Fibroblast of the conjunctiva (primary cell): ENCODE measurements at regions not wholly inside any gene's neighbourhood (a gene's known extent, or its start where the extent isn't known, plus 50 kb on each side); places are given as distances from the start of the nearest gene placed in this dataset.
"Not testable (repeated sequence)": the region's sequence is repeated elsewhere in the genome, so short reads cannot be mapped to it uniquely, and the experiment has no call there.

ENCODE experiments used
- DNase-seq: peaks from one replicate; pipeline ENCODE4 v3.0.0-alpha.2; 2010; ENCODE audit warnings: low read depth

DNA sequence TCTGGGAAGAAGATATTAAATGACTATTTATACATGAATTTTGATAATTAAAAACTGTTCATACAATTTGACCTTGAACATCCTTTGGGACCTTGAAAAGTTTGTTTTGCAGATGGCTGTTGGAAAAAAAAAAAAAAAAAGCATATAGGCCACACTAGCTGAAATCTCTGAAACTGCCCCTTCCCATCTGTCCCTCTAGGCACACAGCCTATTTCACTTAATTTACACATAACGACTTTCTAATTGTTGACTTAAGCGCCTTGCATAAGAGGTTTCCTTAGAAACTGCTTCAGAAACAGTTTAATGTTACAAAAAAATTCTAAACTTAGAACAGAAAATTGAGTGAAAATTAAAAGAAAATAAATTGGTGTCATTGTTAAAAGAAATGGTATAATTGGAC is 131.0 kb downstream of the COX18 start:
- DNase-seq = no peak

DNA sequence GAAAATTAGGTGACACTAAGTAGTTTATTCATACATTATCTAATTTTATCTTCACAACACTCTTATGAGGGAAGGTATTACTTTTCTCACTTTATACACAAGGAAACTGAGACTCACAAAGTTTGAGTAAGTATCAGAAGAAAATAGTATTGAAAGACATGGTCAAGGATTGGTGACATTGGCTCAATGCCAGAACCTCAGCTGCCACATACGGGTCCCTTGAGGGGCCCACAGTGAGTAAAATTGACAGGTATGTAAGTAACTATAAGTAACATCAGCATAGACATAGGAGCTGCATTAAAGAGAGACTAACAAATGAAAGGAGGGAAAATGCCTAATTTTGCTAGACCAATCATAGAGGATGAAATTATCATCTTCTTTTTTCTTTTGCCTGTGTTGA is 134.1 kb downstream of the COX18 start:
- DNase-seq = no peak

DNA sequence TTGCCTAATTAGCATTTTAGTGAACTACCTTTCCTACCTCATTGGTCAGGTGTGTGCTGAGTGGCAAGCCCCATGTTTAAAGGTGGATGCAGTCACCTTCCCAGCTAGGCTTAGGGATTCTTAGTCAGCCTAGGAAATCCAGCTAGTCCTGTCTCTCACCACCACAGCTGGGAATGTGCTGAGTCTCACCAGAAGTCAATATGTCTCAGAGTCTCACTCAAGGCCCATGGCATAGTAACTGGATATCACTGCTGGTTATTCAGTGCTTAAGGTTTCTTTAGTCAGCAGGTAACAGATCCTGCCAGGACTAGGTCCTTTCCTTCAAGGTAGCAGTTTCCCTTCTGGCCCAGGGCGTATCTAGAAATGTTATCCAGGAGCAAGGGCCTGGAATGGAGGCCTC is 136.5 kb downstream of the COX18 start:
- DNase-seq = no peak

- DNase-seq = no peak
These were observed 138.2 kb downstream of the COX18 start for GRCh38 chr4:72931346-72931745.

- DNase-seq = not testable (repeated sequence)
These were observed 139.8 kb downstream of the COX18 start for GRCh38 chr4:72929596-72930274.

DNA sequence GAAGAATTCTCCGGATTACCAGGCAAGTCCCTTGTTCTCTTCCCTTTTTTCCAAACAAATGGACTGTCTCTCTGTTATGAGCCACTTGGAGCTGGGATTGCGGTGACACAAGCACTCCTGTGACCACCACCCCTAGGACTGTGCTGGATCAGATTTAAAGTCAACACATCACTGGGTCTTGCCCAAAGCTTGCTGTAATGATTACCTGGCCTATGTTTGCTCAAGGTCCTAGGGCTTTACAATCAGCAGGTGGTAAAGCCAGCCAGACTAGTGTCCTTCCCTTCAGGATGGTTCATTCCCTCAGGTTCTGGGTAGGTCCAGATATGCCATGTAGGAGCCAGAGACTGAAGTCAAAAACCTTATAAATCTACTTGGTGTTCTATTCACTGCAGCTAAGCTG is 144.7 kb downstream of the COX18 start:
- no peak for DNase-seq

DNA sequence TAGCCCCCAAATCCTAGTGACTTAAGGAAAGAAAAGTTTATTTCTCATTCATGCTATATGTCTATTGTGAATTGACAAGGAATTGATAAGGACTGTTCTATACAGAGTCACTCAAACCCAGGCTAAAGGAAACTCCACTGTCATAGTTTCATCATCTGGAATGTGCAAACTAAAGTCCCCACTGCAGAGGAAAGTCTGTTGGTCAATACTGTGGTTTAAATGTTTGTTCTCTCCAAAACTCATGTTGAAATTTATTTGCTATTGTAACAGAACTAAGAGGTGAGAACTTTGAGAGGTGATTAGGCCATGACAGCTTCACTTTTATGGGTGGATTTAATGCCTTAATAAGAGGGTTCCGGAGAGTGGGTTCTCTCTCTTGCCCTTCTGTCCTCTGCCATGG is 149.6 kb downstream of the COX18 start:
- DNase-seq = no peak

DNA sequence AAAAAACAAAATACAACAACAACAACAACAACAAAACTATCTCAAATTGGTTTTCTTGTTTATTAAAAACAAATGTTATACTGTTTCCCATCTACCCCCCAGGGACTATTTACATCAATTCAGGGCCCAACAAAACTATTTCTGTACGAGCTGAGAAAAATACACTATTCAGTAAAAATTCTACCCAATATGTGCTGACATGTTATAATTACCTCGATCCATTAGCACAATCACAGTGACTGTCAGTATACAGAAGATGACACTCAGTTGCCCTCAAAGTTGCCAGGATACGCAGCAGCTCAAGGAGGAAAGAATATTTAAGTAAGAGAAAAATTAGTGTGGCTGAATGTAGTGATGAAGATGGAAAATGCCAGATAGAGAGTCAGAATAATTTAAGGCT is 150.1 kb downstream of the COX18 start:
- DNase-seq = no peak

GRCh38 chr4:72918362-72918761 is 151.2 kb downstream of the COX18 start:
- DNase-seq = no peak

DNA sequence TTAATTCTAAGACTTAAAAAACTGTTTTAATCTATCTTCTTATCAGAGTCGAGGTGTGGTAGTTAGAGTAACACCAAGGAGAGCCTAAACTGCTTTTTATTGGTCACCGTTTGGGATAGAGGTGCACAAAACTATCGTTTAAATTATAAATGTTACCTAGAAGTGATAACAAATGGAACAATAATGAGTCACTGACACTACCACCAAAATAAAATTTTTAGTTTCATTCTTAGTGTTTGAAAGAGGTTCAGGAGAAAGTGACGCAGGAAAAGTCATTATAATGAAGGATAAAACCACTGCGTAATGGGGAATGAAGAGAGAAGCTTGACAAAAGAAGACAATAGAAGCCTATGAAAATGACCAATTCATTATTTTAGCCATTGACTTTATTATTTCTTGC is 158.2 kb downstream of the COX18 start:
- DNase-seq = no peak

DNA sequence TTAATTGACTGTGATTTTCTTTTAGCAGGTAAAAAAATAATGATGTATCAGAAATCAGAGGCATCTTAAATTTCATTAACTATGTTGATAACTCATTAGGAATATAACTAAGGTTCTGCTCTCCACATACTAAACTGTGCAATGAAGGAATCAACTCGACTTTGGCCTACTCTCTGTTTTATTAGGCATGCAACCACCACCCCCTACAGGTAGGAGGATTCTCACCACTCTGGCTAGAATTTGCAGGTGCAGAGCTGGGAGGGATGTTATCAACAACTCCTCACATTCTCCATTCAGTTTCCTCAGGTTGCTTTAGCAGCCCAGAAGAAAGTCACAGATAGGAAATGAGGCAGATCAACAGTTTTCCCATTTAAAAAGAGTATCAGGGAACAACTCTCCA is 160.1 kb downstream of the COX18 start:
- DNase-seq = no peak

- no peak for DNase-seq
These were observed 167.2 kb downstream of the COX18 start for GRCh38 chr4:72902354-72902753.

- DNase-seq = no peak
These were observed 168.0 kb downstream of the COX18 start for GRCh38 chr4:72901553-72901952.

GRCh38 chr4:72900952-72901351 is 168.6 kb downstream of the COX18 start:
- DNase-seq = no peak

DNA sequence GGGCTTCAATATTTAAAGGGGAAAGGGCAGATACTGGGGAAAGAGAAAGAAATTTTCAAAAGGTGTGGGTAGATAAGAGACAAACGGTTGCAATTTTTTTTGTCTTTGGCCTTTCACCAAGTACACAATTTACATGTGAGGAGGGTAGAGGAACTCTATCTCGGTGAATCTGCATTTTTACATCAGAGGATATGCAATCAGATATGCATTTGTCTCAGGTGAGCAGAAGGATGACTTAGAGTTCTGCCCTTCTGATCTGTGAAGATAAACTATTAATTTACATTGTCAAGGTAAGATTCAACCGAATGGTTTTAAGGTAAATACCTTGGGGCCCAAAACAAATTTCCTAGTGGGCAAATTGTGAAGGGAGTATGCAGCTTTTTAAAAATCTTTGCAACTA is 169.9 kb downstream of the COX18 start:
- no peak for DNase-seq

DNA sequence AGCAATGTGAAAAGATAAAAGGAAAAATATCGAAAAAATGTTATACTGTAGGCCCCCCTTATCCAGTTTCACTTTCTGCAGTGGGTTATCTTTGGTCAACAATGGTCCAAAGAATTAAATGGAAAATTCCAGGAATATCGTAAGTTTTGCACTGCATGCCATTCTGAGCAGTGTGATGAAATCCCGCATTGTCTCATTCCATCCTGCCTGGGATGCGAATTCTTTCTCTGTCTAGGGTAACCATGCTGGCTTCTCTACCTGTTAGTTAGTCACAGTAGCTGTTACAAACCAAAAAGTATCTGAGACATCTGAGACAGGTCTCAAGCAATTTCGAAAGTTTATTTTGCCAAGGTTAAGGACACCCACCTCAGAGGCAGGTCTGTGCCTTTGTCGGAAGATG is 170.3 kb downstream of the COX18 start:
- DNase-seq = no peak

- DNase-seq = peak; percentile 36
These were observed 173.0 kb downstream of the COX18 start for GRCh38 chr4:72896515-72896914.

DNA sequence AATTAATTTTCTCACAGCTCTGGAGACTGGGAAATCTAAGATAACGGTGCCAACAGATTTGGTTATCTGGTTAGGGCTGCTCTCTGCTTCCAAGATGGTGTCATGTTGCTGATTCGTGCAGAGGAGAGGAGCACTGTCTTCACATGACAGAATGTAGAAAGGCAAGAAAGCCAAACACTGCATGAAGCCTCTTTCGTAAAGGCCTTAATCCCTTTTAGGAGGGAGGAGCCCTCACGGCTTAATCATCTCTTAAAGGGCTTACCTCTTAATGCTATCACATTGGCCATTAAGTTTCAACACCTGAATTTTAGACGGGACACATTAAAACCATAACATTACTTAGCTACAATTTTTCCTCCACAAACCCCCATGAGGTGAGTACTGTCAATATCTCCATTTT is 174.1 kb downstream of the COX18 start:
- no peak for DNase-seq

- DNase-seq = no peak
These were observed 176.0 kb downstream of the COX18 start for GRCh38 chr4:72893354-72894066.

DNA sequence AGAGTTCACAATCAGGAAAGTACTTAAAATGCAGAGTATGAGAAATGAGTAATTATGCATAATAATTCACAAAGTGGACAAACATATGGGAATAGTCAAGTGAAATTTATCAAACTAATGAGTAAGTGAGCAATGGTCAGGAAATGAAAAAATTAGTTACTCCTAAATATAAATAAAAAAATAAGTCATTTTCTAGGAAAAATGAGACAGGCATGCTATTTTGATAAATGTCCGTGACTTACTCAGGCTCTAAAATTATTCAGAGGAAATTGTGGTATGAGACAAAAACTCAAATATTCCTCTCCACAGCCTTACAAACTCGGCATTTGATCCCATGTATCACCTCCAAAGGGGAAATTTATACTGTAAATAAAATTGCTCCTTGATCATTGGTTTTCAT is 181.2 kb downstream of the COX18 start:
- no peak for DNase-seq

DNA sequence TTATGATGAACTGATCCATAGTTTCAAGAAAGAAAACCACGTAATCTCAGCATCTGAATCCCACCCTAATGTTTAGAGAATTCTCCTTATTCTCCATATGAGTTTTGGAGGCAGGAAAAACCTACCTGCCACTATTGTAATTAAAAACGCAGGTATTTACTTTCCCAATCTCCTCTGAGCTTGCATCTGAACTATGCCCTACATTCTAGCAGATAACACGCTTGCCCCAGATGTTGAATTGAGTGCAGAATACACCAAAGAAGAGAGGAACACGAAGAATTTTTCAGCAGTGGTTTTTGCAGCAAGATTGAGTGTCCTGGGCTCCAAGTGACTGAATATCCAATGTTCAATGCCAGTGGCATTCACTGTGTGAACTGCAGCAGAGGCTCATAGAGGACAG is 182.4 kb downstream of the COX18 start:
- DNase-seq = no peak

- no peak for DNase-seq
These were observed 182.9 kb downstream of the COX18 start for GRCh38 chr4:72886602-72887001.

GRCh38 chr4:72884225-72884624 is 185.3 kb downstream of the COX18 start:
- DNase-seq = not testable (repeated sequence)

- no peak for DNase-seq
These were observed 192.6 kb downstream of the COX18 start for GRCh38 chr4:72876946-72877345.
